Breast epithelium (tissue), 3 donors: ENCODE measurements at regions not wholly inside any gene's neighbourhood (a gene's known extent, or its start where the extent isn't known, plus 50 kb on each side); places are given as distances from the start of the nearest gene placed in this dataset.

ENCODE experiments used
- POLR2A ChIP-seq: fragments of 450-650 bp; IDR thresholded peaks from one replicate; pipeline ENCODE4 v1.6.1; 2016; ENCODE audit warnings: antibody characterized with exemption, mild to moderate bottlenecking, moderate library complexity
- POLR2AphosphoS5 ChIP-seq, 3 donors: sonication (generic); formaldehyde crosslinking; IDR thresholded peaks; one replicate each; pipeline ENCODE4 v1.6.1; 2017; ENCODE audit warnings: antibody characterized with exemption in 3 of 3
- TF ChIP-seq, protein P1 (sequence below), 3 donors: fragments of 450-650 bp; IDR thresholded peaks; one replicate each; pipeline ENCODE4 v1.5.1; 2016 to 2017; ENCODE audit warnings: antibody characterized with exemption in 3 of 3, mild to moderate bottlenecking in 3 of 3, moderate library complexity in 3 of 3

DNA sequence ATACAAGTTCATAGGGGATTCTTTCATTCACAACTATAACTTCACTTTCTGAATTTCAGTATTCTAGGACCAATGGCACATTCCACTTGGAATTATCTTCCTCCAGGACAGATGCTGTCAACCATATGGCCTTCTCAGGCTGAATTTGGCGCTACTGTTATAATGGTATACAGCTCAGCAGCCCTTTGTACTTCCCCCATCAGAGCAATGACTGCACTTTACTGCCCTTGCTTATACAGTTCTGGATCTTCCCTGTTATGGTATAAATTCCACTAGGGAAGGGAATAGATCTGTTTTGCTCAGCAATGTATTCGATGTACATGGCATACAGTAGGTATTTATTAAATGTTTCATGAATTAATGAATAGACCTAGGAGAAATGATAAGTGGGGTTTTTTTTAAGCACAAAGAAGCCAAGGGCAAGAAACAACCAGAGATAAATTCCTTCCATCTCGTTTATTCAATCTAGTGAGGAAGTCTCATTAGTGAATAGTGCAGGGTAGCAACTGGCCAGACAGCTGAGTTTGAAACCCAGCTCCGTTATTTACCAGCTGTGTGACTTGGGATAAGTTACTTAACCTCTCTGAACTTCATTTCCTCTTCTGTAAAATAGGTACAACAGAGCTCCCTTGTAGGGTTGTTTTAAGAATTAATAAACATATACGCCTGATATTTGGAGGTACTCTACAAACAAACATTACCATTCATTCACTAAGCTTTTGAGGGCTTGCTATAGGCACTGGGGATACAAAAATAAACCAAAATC lies 97.1 kb upstream of the PRDM1 start:
- TF ChIP-seq, protein P1, sequence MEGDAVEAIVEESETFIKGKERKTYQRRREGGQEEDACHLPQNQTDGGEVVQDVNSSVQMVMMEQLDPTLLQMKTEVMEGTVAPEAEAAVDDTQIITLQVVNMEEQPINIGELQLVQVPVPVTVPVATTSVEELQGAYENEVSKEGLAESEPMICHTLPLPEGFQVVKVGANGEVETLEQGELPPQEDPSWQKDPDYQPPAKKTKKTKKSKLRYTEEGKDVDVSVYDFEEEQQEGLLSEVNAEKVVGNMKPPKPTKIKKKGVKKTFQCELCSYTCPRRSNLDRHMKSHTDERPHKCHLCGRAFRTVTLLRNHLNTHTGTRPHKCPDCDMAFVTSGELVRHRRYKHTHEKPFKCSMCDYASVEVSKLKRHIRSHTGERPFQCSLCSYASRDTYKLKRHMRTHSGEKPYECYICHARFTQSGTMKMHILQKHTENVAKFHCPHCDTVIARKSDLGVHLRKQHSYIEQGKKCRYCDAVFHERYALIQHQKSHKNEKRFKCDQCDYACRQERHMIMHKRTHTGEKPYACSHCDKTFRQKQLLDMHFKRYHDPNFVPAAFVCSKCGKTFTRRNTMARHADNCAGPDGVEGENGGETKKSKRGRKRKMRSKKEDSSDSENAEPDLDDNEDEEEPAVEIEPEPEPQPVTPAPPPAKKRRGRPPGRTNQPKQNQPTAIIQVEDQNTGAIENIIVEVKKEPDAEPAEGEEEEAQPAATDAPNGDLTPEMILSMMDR (IDR thresholded peaks at IDR 0.05) = no peak
- TF ChIP-seq POLR2A (no peak), POLR2AphosphoS5 (IDR thresholded peaks at IDR 0.05) (no peak)
